Pulmonary artery endothelial cell (primary cell): ENCODE measurements at regions not wholly inside any gene's neighbourhood (a gene's known extent, or its start where the extent isn't known, plus 50 kb on each side); places are given as distances from the start of the nearest gene placed in this dataset.

Experiments
- DNase-seq: peaks from one replicate; pipeline ENCODE4 v3.0.0-alpha.2; 2011; ENCODE audit warnings: low read depth, low spot score

DNA sequence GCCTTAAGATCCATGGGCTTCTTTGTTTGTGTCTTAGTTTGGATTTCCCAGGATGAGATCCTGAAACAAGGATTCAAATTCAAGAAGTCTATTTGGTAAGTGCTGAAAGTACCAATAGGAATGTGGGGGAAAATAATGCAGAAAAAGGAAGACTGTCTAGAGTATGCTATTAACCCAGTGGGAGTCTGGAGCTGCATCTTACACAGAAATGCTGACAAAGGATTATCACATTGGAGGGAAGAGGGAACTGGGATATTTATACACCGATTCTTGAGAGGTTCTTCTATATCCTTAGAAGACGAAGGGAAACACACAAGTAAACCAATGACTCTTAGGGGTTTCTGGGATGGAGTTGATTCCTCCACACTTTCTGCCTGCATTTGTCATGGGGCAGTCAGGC, 294.8 kb upstream of the FIGN start:
- no peak for DNase-seq

DNA sequence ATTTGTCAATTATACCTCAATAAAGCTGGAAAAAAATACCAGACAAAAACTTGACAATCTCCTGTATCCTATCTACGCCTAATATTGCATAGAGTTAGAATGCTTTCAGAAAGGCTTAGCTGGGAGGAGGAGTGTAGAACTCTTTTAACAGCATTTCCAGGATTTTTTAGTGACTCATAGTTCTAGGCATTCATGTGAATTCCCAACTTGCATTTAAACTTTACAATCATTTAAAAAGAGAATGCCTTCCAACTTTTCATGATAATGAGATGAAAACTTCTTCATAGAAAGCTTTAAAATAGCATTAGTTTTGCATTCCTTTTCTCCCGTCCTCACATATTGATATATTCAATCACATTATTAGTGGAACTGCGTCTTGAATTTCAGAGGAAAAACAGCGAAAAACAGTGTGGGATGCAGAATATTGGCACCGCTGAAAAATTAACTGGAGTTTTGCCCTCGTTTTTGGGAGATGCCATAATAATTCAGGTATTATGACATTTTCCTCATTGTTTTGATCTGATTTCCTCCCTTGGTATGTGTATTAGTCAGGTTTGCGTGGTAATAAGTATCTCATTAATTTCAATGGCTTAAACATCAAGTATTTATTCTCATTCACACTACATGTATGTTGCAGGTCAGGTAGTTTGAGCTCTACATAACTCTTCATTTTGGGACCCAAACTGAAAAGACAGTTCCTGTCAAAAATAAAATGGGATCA, 293.2 kb upstream of the FIGN start:
- no peak for DNase-seq

DNA sequence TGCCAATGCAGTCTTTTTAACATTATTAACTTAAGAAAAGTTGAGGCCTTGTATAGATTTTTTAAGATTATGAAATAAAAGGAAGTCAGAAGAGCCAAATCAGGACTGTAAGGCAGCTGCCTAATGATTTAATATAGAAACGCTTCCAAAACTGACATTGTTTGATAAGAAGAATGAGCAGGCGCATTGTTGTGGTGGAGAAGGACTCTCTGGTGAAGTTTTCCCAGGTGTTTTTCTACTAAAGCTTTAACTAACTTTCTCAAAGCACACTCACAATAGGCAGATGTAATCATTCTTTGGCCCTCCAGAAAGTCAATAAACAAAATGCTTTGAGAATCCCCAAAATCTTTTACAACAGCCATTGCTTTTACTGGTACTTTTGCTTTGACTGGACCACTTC, 288.6 kb upstream of the FIGN start:
- DNase-seq, result no peak

DNA sequence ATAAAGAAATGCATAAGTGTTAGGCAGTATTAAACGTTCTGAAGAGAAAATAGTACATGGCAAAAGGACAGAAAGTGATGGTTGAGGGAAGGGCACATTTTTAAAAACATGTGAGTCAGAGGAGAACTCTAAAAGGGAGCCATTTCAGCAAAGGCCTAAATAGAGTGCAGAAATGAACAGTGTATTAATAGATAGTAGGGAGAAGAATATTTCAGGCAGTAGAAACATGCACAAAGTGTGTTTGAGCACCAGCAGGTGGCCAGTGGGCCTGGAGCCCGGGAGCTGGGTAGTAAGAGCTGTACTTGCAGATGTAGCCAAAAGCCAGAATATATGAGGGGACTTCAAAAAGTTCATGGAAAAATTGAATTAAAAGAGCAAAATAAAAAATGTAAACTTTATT, 288.1 kb upstream of the FIGN start:
- DNase-seq, result no peak

DNA sequence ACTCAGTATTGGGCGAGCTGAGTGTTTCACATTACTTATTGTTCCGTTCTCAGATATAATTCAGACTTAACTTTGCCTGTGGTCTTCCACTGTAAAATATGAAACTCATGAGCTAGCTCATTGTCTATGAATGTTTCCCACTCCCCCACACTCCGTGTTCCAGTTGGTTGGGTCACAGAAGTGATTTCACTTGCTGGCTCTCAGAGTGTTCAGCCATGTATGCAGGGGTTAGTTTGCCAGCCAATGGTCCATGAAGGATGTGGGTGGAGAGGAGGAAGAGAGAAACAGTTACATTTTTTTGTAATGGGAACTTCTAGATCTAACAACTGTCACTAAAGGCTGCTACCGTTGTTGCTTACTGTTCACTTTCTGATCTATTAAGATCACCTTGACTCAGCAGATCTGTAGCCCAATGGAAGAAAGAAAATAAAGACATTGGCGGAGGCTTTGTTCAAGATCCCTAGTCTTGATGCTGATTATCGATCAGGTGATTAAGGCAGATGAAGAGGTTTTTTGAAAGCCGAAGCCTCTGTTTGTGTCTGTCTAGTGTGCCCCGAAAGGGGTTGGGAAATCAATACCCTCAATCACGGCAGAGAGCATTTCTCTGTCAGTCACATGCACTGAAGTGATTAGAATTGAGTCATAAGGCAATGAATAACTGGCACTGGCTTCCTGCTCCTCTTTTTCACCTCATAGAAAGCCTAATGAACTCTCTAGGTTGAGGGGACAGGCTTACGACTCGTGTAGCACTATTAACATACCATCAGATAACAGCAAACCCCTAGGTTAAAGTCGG, 279.7 kb upstream of the FIGN start:
- no peak for DNase-seq

DNA sequence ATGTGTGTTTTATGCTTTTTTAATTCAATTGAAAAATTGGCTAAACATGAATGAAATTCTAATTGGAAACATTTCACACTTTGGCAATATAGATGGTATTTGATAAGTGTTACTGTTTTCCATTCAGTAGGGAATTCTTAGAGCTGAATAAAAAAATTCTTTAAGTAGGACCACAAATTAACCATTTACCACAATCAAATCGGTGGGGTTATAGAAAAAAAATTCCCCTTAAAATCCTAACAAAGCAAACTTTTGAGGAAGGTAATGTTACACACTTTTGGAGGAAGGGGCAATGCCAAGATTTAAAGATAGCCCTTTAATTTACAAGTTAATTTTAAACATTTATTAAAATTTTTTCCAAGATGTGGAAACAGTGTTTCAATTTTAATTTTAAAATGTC, 279.0 kb upstream of the FIGN start:
- DNase-seq, result no peak

DNA sequence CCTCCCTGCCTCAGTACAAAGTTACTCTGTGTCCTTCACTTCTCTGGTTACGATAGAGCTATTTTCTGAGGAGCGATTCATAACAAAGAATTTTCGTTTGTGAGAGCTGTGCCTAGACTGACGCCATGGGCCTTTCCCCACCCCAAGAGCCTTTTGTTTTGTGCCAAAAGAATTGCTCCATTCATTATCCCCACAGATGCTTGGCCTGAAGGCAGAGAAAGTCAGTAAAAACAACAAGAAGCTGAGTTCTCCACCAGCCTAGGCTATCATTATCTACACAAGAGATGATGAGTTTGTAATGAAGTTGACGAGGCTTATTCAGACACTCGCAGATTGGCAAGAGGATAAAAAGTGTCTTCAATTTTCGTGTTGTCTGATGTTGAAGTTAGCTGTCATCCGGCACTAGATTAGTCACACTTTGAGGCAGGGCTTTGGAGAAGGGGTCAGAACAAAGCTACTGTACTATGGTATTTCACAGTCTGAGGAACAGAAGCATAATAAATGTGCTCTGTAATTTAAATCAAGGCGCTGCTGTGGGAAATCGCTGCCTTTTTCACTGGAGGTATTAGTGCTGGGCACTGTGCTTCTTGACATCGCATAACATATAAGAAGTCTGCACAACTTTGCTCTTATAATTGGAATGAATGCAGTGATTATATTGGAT, 278.4 kb upstream of the FIGN start:
- DNase-seq, result no peak

DNA sequence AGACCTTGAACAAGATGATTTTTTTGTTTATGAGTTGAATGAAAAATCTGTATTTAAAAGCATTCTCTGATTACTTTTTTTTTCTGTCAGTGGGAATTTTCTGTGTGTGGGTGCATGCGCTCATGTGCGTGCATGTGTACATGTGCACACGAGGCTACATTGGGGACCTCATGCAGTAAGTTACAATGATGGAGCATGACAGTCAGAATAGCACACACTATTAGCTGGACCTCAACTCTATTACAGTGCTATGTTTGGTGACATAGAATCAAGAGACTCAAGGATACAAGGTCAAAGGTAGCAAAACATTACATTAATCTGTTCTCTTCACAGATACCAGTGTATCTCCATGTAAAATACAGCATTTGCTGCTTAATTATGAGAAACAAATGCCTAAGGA, 276.8 kb upstream of the FIGN start:
- no peak for DNase-seq

DNA sequence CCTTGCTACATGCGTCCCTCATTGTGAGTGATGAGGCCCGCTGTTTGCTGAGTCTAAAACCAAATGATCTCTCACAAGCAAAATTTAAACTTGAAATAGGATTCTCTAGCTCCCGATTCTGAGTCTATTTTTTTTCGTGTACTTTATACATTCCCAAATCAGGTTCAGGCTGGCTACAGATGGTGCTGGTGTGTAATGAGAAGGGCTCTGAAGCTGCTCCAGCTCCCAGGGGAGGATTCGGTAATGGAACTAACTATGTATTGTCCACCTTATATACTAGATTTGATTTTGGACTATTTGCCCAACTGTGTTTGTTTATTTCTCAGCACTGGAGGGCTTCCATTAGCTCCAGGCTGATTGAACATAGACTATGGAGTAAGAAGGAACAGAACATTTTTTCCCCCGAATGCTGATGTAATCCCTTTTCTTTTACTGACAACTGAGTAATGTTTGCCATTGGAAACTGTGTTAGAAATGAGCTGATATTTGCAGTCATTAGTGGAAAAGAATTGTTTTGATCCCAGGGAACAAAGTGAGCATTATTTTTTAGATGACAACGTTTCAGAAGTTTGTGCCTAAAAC, 274.0 kb upstream of the FIGN start:
- no peak for DNase-seq

DNA sequence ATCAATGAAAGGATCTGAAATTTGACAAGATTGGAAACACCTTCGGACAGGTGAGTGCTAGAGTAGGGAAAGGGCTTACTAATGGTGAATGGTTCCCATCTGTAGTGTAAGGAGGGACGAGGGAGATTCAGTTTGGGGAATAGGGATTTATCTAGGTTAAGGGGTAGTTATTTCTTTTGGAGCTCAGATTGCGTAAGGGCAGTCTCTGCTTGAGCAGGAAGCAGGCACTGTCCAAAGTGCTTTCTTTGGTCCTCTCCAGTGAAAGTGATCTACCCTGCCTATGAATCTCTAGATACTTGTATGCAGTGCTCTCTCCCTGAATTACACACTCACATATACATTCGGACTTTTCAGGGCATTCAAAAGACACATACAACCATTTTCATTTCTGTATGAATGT, 272.9 kb upstream of the FIGN start:
- DNase-seq, result no peak

DNA sequence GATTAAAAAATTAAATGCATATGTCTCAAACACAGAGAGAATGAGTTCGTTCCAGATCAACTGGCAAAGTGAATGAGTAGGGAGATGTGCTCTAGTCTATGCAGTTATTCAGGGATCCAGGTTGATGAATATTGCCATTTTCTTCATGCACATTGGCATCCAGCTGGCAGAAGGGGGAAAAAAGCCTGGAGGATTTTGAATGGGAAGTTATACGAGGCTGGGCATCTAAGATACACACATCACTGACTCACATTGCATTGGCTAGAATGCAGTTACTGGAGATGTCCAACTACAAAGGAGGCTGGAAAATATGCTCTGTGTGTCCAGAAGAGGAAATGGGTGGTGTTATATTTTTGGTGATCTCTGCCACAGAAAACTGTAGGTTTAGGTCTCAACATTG, 270.9 kb upstream of the FIGN start:
- DNase-seq, result no peak

DNA sequence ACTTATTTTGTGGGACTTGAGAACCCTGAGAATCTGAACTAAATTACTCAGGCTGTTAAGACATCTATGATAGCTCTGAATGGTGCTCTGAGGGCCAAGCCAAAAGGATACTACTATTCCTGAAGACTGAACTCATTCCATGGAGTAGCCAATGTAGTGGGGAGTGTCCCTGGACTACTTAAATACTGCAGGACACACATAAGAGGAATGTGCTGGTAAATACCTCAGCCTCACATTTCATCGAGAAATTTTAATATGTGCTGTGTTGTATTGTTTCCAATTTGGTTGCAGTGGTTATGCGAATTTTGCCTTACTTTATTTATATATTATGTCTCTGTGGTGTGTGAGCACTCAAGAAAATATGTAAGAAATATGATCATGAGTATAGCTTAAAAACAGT, 264.4 kb upstream of the FIGN start:
- DNase-seq, result no peak

DNA sequence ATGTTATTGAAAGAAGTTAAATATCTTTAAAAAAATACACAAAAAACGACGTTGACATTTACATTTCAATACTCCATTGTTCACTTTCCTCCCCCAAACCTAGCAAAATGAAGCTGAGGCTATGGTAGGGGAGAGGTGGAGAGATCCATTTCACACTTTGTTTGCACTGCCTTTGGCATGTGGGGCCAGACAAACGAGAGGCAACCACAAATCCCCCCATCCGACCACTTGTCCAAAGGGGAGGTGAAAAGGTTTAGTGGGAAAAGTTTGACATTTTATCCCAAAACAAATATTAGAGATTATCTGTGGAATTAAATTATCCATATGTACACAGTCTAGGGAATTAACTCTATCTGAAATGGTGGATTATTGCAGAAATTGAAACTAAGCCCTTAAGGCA, 261.7 kb upstream of the FIGN start:
- no peak for DNase-seq

DNA sequence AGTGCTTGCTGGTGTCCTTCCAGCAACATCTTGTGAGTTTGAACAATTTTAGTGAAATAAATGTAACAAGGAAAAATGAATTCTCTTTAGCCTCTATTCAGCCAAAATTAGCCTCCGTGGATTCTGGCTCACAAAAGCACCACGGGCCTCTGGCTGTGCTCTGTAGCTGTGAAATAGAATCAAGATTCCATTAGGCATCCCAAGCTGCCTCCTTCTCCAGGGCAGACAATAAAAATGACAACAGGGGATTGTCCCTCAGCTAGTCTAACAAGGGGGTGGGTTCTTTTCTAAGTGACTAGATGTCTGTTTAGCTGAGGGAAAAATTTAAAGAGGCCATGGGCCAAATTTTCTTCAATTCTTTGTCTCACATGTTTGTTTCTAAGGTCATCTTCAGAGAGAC, 254.7 kb upstream of the FIGN start:
- DNase-seq, result no peak

DNA sequence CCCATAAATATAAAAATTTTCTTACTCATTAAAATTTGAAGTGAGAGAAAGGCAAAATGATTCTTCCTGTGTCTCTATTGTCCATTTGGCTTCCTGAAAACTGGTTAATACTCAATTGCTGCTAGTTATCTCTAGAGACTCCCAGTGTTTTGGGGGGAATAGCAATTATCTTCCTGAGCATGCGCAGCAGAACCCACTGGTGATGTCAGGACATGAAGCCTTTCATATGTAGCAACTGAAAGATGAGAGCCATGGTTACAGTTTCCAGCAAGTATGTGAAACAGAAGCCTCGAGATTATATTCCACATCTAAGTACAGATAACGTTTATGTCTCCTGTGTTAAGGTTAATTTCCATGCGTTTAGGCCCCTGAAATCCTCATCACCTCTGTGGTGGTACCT, 254.3 kb upstream of the FIGN start:
- no peak for DNase-seq

DNA sequence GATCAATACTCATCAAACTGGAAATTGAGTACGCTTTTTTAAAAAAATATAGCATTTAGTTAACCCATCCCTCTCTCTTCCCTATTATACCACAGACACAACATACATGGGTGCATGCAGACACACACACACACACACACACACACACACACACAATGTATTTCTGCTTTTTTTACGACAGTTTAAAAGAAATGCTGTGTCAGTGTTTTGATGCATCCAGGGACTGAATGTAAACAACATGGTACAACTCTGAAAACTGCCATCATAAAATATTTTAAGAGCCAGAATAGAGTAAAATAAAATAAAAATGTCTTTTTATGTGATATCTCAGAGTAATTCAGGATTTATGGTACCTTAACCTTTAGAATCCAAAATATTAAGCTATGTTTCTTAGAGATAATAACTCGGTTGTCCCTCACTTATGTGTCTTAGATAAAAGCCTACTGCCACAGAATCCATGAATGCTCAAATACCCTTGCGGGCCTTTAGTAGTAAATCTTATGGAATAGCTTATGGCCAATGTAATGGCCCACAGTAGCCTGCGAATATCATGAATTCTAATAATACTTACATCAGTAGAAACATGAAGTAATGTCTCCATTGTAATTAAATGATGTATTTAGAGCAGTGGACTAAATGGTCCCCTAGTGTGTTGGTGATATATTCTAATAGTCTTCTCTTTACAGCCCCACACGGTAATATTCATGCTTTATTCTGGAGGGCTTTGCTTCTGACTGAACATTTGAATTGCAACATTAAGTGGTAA, 251.6 kb upstream of the FIGN start:
- no peak for DNase-seq

DNA sequence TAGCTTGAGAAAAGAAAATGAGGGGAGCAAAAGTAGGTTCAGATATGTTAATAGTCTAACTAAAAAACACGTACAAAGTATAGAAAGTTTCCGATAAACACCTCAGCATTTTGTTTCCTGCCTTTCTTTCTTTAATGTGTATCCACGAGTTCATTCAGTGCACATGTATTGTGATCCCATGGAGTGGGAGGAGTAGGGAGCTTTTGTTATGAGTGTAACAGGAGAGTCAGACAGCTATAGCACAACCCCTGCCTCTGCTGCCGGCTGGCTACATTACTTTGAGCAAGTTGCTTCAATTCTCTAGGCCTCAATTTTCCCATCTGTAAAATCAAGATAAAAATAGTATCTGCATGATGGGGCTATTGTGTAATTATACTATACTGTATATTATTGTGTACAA, 249.2 kb upstream of the FIGN start:
- DNase-seq, result no peak

DNA sequence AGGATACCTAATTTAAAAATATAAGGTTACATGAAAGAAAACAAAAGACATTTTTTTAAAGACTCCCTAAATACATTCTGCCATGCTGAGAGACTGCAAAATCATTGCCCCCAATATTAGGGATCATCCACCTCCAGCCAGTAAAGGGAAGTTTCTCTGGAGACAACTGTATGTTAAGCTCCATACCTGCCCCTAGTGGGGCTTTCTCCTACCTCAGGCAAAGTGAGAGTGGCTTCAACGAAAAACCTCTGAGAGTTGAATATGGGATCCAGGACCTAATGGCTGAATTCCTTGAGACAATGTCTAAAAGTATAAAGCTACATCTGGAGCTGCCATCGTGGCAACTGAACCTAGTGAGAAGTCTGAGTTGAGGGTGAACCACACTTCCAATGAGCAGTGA, 248.1 kb upstream of the FIGN start:
- DNase-seq, result no peak

DNA sequence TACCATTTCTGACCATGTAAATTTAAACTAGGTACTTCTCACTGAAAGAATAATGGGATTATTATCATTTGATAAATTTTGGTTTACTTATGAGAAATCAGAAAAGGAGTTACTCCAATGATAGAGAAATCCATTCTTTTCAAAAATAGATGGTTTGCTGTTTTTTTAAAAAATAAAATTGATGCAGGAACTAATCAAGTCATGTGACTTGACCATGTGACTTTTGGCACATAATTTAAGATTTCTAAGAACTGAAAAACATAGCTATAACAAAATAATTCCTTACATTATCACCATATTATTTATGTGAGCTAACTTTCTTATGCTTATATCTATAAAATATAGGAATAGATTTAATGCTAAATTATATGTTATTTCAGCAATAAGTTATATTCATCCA, 247.1 kb upstream of the FIGN start:
- DNase-seq, result no peak

DNA sequence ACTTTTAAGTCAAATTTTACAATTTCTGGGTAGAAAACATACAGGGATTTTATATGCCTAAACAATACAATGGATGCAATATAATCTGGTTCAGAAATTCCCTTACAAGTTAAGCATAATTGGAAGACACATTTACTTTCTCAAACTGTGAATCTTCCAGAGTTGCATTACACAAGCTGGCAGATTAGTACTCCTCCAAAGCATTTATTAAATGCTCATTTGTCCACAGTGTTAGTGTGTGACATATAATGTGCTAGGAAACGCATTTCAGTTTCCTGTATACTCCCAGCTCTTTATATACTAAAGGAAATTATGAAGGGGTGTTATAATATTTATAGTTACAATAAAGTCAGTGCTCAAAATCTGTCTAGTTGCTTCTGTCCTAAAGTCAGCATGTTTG, 239.0 kb upstream of the FIGN start:
- DNase-seq, result no peak

DNA sequence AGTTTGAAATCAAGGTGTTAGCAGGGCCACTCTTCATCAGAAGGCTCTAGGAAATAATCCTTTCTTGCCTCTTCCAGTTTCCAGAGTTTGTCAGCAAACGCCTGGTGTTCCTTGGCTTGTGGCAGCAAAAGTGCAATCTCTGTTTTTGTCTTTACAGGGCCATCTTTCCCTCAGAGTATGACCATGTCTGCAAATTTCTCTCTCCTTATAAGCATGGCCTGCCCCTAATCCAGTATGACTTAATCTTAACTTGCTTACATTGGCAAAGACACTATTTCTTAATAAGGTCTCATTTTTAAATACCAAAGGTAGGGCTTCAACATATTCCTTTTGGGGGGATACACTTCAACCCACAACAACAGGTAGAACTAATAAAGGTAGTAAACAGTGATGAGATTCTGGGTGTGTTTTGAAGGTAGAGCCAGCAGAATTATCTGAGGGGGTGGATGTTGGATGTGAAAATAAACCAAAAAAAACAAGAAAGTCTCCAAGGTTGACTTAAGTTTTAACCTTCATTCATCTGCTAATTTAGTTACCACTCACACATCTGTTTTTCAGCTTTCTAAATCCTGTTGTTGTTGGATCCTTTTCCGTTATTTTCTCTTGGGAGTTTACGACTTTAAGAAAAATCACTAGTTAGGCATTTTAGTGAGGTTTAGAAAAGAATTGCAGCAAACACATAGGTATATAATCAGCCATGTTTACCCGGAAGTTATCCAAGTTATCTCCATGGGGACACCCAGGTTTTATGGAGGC, 234.4 kb upstream of the FIGN start:
- no peak for DNase-seq
